Type B pancreatic cell (in vitro differentiated cells): ENCODE measurements at regions not wholly inside any gene's neighbourhood (a gene's known extent, or its start where the extent isn't known, plus 50 kb on each side); places are given as distances from the start of the nearest gene placed in this dataset.
"Not testable (repeated sequence)": the region's sequence is repeated elsewhere in the genome, so short reads cannot be mapped to it uniquely, and the experiment has no call there.

Source experiments
- DNase-seq: peaks from one replicate; pipeline ENCODE4 v3.0.0; 2021; ENCODE audit warnings: mixed read lengths; ENCODE audit not compliant: unreplicated experiment; ENCODE audit errors: extremely low spot score
- H3K27ac Mint-ChIP-seq: 2 replicates; pipeline ENCODE4 v1.8.0; 2021; ENCODE audit warnings: mild to moderate bottlenecking, mixed read lengths
- H3K27me3 Mint-ChIP-seq: 2 replicates; pipeline ENCODE4 v1.8.0; 2021; ENCODE audit warnings: mixed read lengths
- H3K36me3 Mint-ChIP-seq: 2 replicates; pipeline ENCODE4 v1.8.0; 2021; ENCODE audit warnings: mixed read lengths
- H3K4me1 Mint-ChIP-seq: one replicate; pipeline ENCODE4 v1.8.0; 2021; ENCODE audit warnings: mixed read lengths; ENCODE audit not compliant: unreplicated experiment
- H3K4me3 Mint-ChIP-seq: 2 replicates; pipeline ENCODE4 v1.8.0; 2021; ENCODE audit warnings: mild to moderate bottlenecking, mixed read lengths
- H3K9me3 Mint-ChIP-seq: 2 replicates; pipeline ENCODE4 v1.8.0; 2021; ENCODE audit warnings: mixed read lengths
- TF ChIP-seq, protein P1 (sequence below): fragments of 200-600 bp; sonication (generic); conservative IDR thresholded peaks from 2 replicates; pipeline ENCODE4 v1.5.0; 2021; ENCODE audit warnings: antibody characterized with exemption, mild to moderate bottlenecking

DNA sequence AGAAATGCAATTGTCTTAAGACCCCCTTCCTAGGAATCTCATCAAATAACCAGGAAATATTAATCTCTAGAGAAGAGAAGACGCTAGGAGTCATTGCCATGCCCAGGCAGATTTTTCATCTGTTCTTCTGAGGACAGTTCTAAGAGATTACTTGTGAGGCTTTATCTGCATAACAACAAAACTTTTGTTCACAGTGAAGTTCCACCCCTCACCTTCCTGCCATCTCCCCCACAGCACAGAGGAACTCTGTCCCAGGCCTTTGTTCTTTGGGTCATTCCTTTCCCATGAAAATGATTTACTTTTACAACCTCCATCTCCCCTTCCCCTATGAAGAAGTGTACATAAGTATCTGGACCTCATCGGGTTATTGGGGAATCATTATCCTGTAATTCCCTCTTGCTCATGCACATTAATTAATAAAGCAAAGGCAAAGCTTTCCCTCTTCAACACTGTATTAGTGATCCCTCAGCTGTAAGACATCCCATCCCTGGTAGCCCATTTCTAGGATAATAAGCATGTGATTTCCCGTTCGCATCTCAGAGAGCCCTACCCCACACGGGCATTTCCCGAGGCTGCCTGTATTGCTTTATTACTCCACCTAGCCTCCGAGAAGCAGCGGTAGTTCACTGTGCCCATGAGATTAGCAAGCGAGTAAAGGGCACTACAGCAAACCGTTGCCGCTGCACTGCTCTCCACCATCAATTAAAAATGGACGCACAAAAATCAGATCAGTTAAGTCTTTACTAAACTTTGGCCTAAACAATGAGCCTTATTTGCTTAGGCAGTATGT lies 384.4 kb upstream of the CAMK1G start:
- TF ChIP-seq, protein P1, sequence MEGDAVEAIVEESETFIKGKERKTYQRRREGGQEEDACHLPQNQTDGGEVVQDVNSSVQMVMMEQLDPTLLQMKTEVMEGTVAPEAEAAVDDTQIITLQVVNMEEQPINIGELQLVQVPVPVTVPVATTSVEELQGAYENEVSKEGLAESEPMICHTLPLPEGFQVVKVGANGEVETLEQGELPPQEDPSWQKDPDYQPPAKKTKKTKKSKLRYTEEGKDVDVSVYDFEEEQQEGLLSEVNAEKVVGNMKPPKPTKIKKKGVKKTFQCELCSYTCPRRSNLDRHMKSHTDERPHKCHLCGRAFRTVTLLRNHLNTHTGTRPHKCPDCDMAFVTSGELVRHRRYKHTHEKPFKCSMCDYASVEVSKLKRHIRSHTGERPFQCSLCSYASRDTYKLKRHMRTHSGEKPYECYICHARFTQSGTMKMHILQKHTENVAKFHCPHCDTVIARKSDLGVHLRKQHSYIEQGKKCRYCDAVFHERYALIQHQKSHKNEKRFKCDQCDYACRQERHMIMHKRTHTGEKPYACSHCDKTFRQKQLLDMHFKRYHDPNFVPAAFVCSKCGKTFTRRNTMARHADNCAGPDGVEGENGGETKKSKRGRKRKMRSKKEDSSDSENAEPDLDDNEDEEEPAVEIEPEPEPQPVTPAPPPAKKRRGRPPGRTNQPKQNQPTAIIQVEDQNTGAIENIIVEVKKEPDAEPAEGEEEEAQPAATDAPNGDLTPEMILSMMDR, result no peak
- H3K36me3 Mint-ChIP-seq, result peaks cover 4% of the 10 kb centered on the region
- H3K4me3 Mint-ChIP-seq, result no peak overlapping the region

DNA sequence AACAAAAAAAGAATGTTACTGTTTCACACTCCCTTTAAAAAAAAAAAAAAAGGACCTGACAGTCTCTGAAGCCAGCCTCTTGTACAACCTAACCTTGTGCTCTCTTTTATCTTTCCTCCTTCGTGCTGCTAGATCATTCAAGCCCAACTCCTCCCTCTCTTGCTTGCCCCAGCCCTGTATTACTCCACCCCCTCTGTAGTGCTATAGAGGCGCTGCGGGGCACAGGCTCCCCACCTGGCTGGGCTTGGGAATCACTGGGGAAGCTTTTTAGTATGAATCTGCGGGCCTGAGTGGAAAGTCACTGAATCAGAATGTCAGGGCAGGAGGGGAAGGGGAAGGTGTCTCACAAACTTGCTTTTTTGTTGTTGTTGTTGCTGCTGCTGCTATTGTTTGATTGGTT lies 383.7 kb upstream of the CAMK1G start:
- Mint-ChIP-seq H3K9me3 (peaks cover 14% of the 10 kb centered on the region), H3K27me3 (peaks cover 8% of the 10 kb centered on the region), H3K36me3 (peaks cover 4% of the 10 kb centered on the region), H3K27ac (no peak overlapping the region), H3K4me3 (peak overlapping the region; percentile 13), H3K4me1 (peaks cover 16% of the 10 kb centered on the region)
- no peak for DNase-seq
- TF ChIP-seq, protein P1, result no peak

More for the DNA sequence above, 384.4 kb upstream of the CAMK1G start:
- peaks cover 4% of the 10 kb centered on the region for H3K27me3 Mint-ChIP-seq
- H3K9me3 Mint-ChIP-seq, result peaks cover 15% of the 10 kb centered on the region
- no peak for DNase-seq
- peaks cover 16% of the 10 kb centered on the region for H3K4me1 Mint-ChIP-seq
- H3K27ac Mint-ChIP-seq, result peak overlapping the region; percentile 10

DNA sequence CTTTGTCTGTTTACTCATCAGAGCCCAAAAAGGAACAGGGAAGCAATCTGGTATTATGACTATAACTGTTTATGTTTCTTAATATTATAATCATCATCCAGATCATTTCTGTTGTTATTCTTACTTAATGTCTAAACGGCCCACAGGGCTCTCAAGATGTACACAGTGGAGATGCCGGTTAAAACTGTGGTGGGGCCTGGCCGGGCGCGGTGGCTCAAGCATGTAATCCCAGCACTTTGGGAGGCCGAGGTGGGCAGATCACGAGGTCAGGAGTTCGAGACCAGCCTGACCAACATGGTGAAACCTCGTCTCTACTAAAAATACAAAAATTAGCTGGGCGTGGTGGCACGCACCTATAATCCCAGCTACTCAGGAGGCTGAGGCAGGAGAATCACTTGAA lies 381.2 kb upstream of the CAMK1G start:
- H3K27ac Mint-ChIP-seq, H3K4me3 Mint-ChIP-seq, H3K9me3 Mint-ChIP-seq, H3K36me3 Mint-ChIP-seq, DNase-seq: not testable (repeated sequence)
- H3K4me1 Mint-ChIP-seq, result peaks cover 18% of the 10 kb centered on the region
- H3K27me3 Mint-ChIP-seq, result peaks cover 20% of the 10 kb centered on the region

DNA sequence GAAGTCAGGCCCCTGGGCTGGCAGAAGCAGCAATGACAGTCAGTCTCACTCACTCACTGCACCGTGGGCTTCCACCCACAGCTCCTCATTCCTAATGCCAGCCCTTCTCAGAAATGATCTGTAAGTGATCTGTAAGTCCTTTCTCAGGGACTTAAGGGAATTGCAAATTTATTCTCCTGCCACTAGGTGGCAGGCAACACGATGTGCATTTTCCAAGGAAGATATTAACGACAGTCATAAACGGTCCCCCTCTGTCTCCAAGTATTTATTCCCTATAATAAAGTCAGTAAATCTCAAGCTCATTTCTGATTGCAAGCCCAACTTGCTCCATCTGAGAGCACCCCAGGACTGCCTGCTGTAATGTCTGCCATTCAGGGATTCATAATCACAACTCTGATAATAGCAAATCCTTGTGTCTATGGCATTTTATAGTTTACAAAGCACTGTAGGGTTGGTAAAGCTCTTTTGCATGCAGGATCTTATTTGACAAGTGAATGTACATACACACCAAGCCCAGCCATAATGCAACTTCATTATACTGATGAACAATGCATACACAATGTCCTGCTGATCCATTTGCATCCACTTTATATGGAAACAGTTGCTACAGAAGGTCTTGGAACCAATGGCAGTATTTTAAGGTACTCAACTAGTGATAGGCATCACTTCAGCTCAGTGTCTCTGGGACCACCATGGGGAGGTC lies 380.5 kb upstream of the CAMK1G start:
- no peaks in the 10 kb centered on the region for H3K9me3 Mint-ChIP-seq
- no peaks in the 10 kb centered on the region for H3K36me3 Mint-ChIP-seq
- peaks cover 24% of the 10 kb centered on the region for H3K4me1 Mint-ChIP-seq
- DNase-seq, result no peak
- peaks cover 26% of the 10 kb centered on the region for H3K27me3 Mint-ChIP-seq
- H3K4me3 Mint-ChIP-seq, result no peak overlapping the region
- no peak overlapping the region for H3K27ac Mint-ChIP-seq
- TF ChIP-seq, protein P1, result peak; percentile 87

DNA sequence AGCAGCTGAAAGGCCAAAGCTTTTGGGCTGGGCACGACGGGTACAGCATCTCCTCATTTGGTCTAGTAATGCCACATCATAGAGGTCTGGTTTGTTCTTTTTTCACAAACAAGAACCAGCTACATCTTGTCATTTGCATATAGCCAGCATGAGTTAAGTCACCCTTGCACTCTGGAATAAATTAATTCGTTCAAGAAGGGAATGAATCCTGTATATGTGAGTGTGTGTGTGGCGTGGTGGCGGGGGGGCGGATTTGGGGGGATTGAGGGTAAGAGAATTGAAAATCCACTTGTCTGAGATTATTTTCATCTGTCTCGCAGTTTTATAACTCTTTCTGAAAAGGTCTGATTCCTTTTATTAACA lies 380.0 kb upstream of the CAMK1G start:
- no peak overlapping the region for H3K27ac Mint-ChIP-seq
- no peak for DNase-seq
- TF ChIP-seq, protein P1, result no peak
- H3K27me3 Mint-ChIP-seq, result peaks cover 30% of the 10 kb centered on the region
- H3K4me1 Mint-ChIP-seq, result peaks cover 24% of the 10 kb centered on the region
- H3K4me3 Mint-ChIP-seq, result no peak overlapping the region
- H3K36me3 Mint-ChIP-seq, result no peaks in the 10 kb centered on the region
- no peaks in the 10 kb centered on the region for H3K9me3 Mint-ChIP-seq

DNA sequence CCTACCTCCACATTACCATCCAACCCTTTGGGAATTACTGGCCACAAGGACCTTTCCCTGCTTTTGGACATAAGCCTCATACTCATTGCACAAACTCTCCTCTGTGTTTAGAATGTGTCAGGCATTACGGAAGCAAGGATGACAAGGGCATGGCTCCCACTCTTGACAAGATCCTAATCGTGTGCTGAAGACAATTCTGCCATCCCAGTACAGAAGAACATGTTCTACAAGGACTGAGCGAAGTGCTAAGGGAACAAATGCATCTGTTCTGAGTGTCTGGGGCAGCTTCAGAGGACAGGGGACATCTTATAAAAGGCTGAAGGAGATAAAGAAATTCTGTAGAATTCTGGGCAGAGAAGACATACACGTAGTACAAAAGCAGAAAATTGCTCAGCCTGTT lies 378.5 kb upstream of the CAMK1G start:
- no peak overlapping the region for H3K4me3 Mint-ChIP-seq
- peaks cover 40% of the 10 kb centered on the region for H3K27me3 Mint-ChIP-seq
- H3K9me3 Mint-ChIP-seq, result no peaks in the 10 kb centered on the region
- peaks cover 10% of the 10 kb centered on the region for H3K4me1 Mint-ChIP-seq
- no peak overlapping the region for H3K27ac Mint-ChIP-seq
- DNase-seq, result no peak
- no peaks in the 10 kb centered on the region for H3K36me3 Mint-ChIP-seq
- TF ChIP-seq, protein P1, result no peak
